HG02938 (cell line): ENCODE measurements at regions not wholly inside any gene's neighbourhood (a gene's known extent, or its start where the extent isn't known, plus 50 kb on each side); places are given as distances from the start of the nearest gene placed in this dataset.
"Not testable (repeated sequence)": the region's sequence is repeated elsewhere in the genome, so short reads cannot be mapped to it uniquely, and the experiment has no call there.

Experiments
- ATAC-seq: cut with Tn5 transposase; IDR thresholded peaks from one replicate; pipeline ENCODE4 v1.9.1; 2021; ENCODE audit warnings: mild to moderate bottlenecking, moderate library complexity; ENCODE audit not compliant: unreplicated experiment

- ATAC-seq = not testable (repeated sequence)
Observed at GRCh38 chr14:30413184-30413583, 145.8 kb upstream of the G2E3 start.

GRCh38 chr14:30417121-30417520 is 141.8 kb upstream of the G2E3 start:
- ATAC-seq = no peak

- no peak for ATAC-seq
Observed at GRCh38 chr14:30417999-30418398, 141.0 kb upstream of the G2E3 start.

- no peak for ATAC-seq
Observed at GRCh38 chr14:30419037-30419436, 139.9 kb upstream of the G2E3 start.

- no peak for ATAC-seq
Observed at GRCh38 chr14:30420515-30420914, 138.4 kb upstream of the G2E3 start.

GRCh38 chr14:30426463-30426862 is 132.5 kb upstream of the G2E3 start:
- no peak for ATAC-seq

GRCh38 chr14:30427401-30427800 is 131.6 kb upstream of the G2E3 start:
- no peak for ATAC-seq

- no peak for ATAC-seq
Observed at GRCh38 chr14:30427846-30428245, 131.1 kb upstream of the G2E3 start.

- no peak for ATAC-seq
Observed at GRCh38 chr14:30431552-30431951, 127.4 kb upstream of the G2E3 start.

GRCh38 chr14:30440961-30441360 is 118.0 kb upstream of the G2E3 start:
- ATAC-seq = no peak

GRCh38 chr14:30443368-30444007 is 115.5 kb upstream of the G2E3 start:
- ATAC-seq = no peak

GRCh38 chr14:30444451-30444850 is 114.5 kb upstream of the G2E3 start:
- ATAC-seq = no peak

GRCh38 chr14:30445011-30445793 is 113.8 kb upstream of the G2E3 start:
- ATAC-seq = no peak

GRCh38 chr14:30445852-30446251 is 113.1 kb upstream of the G2E3 start:
- ATAC-seq = no peak

GRCh38 chr14:30450631-30451545 is 108.1 kb upstream of the G2E3 start:
- no peak for ATAC-seq

GRCh38 chr14:30456296-30456695 is 102.7 kb upstream of the G2E3 start:
- no peak for ATAC-seq

- no peak for ATAC-seq
Observed at GRCh38 chr14:30462358-30462757, 96.6 kb upstream of the G2E3 start.

GRCh38 chr14:30464481-30464880 is 94.5 kb upstream of the G2E3 start:
- ATAC-seq = no peak

GRCh38 chr14:30468354-30468753 is 90.6 kb upstream of the G2E3 start:
- ATAC-seq = no peak

- no peak for ATAC-seq
Observed at GRCh38 chr14:30471980-30472379, 87.0 kb upstream of the G2E3 start.
